ENCODE measurements at regions not wholly inside any gene's neighbourhood (a gene's known extent, or its start where the extent isn't known, plus 50 kb on each side); places are given as distances from the start of the nearest gene placed in this dataset.

DNA sequence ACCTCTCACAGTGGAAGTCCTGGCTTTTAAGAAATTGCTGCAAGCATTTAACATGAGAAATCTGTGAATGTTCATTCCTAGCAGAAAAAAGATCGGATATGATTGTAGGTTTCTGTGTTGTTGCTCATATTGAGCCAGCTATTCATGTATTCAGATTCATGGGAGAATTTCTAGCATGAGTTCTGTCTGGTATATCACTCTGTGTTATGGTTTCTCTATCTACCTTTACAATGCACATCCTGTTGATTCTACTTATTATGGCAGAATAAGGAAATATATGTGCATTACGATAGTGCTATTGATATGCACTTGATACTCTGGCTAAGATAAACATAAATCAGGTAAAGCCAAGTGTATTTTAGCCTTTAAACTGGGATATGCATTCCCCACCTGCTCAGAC lies 138.2 kb downstream of the KCNRG start:
- TF ChIP-seq MYC (IDR thresholded peaks at IDR 0.05; ENCODE audit: low read depth, low read length): no peak
- TF ChIP-seq, protein P1, sequence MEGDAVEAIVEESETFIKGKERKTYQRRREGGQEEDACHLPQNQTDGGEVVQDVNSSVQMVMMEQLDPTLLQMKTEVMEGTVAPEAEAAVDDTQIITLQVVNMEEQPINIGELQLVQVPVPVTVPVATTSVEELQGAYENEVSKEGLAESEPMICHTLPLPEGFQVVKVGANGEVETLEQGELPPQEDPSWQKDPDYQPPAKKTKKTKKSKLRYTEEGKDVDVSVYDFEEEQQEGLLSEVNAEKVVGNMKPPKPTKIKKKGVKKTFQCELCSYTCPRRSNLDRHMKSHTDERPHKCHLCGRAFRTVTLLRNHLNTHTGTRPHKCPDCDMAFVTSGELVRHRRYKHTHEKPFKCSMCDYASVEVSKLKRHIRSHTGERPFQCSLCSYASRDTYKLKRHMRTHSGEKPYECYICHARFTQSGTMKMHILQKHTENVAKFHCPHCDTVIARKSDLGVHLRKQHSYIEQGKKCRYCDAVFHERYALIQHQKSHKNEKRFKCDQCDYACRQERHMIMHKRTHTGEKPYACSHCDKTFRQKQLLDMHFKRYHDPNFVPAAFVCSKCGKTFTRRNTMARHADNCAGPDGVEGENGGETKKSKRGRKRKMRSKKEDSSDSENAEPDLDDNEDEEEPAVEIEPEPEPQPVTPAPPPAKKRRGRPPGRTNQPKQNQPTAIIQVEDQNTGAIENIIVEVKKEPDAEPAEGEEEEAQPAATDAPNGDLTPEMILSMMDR (IDR thresholded peaks at IDR 0.05; ENCODE audit: low read depth, low read length): no peak
- TF ChIP-seq, protein P2, sequence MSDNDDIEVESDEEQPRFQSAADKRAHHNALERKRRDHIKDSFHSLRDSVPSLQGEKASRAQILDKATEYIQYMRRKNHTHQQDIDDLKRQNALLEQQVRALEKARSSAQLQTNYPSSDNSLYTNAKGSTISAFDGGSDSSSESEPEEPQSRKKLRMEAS (IDR thresholded peaks at IDR 0.05; ENCODE audit: low read depth, low read length): no peak
- H3K4me3 ChIP-seq (ENCODE audit: low read depth, low read length): no peak overlapping the region
- no peak for DNase-seq (ENCODE audit: low read depth)

DNA sequence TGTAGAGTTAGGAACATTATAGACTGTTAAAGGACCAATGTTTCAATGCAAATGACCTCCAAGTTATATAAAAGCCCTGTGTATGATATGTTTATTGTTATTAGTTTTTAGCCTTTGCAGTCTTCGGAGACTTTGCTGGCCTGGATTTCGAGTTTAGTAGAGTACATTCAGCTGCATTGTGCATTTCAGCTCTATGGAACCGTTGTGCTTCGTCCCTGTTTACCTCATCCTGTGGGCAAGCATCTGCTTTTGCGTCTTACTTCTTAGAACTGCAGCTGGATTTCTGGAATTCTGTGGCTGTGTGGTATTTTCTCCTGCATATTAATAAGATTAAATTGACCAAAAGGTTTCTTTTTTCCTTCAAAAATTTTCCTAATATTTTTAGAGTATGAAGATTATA lies 138.6 kb downstream of the KCNRG start:
- H3K4me3 ChIP-seq (ENCODE audit: low read depth, low read length): no peak overlapping the region
- TF ChIP-seq POLR2A (IDR thresholded peaks at IDR 0.05; ENCODE audit: extremely low read depth, insufficient read length) (no peak), MYC (IDR thresholded peaks at IDR 0.05; ENCODE audit: low read depth, low read length) (no peak)
- TF ChIP-seq, protein P2 (IDR thresholded peaks at IDR 0.05; ENCODE audit: low read depth, low read length): no peak
- TF ChIP-seq, protein P1 (IDR thresholded peaks at IDR 0.05; ENCODE audit: low read depth, low read length): no peak
- no peak for DNase-seq (ENCODE audit: low read depth)

DNA sequence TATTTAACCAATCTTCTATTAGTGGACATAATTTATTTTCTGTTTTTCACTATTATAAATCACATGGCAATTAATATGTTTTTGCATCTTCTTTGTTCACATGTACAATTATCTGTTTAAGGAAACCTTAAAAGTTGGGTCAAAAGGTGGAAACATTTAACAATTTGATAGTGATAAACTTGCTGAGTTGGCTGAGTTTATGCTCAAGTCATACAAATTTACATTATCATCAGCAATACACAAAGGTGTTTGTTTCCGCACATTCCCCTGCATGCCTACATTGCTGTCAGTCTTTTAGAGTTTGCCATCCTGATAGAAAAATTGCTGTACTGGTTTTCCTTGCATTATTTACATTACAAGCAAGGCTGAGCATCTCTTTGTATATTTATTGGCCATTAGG lies 139.5 kb downstream of the KCNRG start:
- TF ChIP-seq, protein P2 (IDR thresholded peaks at IDR 0.05; ENCODE audit: low read depth, low read length): no peak
- TF ChIP-seq MYC (IDR thresholded peaks at IDR 0.05; ENCODE audit: low read depth, low read length): no peak
- TF ChIP-seq POLR2A (IDR thresholded peaks at IDR 0.05; ENCODE audit: extremely low read depth, insufficient read length): no peak
- TF ChIP-seq, protein P1 (IDR thresholded peaks at IDR 0.05; ENCODE audit: low read depth, low read length): no peak
- DNase-seq (ENCODE audit: low read depth): no peak
- H3K4me3 ChIP-seq (ENCODE audit: low read depth, low read length): no peak overlapping the region

DNA sequence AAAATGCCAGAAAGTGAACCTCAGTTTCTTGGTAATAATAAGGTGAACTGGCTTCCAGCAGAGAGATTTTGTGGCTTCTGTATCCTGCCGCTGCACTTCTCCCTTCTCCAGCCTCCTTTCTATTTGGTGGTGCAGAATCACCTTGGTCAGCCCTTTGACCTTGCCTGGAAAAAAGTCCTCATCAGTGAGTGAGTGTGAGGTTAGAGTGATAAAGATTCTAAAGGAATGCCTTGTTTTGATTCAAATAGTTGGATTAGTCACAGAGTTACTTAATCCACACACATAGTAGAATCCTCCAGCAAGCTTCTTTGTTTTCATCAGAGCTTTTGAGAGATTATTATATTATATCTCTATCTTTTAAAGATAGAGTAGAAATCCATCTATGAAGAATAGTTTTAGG lies 140.9 kb downstream of the KCNRG start:
- TF ChIP-seq POLR2A (IDR thresholded peaks at IDR 0.05; ENCODE audit: extremely low read depth, insufficient read length) (no peak), MYC (IDR thresholded peaks at IDR 0.05; ENCODE audit: low read depth, low read length) (no peak)
- TF ChIP-seq, protein P2 (IDR thresholded peaks at IDR 0.05; ENCODE audit: low read depth, low read length): no peak
- TF ChIP-seq, protein P1 (IDR thresholded peaks at IDR 0.05; ENCODE audit: low read depth, low read length): no peak
- no peak overlapping the region for H3K4me3 ChIP-seq (ENCODE audit: low read depth, low read length)
- DNase-seq (ENCODE audit: low read depth): no peak

DNA sequence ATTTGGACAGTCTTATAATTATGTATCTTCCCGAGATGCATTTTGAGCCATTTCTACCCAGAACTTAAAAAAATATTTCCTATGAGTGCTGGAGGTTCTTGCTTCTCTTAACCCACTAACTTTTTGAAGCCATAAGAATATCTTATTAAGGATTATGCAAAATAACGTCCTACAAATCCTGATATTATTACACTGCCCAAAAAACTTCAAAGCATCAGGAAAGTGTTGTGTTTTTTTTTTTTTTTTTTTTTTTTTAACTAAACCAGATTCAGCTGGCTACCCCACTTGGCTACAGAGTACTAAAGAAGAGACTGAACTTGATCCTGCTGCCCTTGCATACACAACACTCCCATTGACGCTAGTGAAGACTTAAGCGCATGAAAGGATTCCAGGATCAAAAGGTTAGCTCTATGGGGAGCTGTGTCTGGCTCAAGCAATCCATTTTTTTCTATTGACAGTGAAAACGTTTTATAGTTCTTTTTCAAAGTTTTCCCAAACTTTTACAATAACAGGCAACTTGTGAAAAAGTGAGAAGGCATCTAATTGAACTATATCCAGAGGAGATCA lies 141.4 kb downstream of the KCNRG start:
- no peak for DNase-seq (ENCODE audit: low read depth)
- H3K4me3 ChIP-seq (ENCODE audit: low read depth, low read length): no peak overlapping the region
- TF ChIP-seq, protein P2 (IDR thresholded peaks at IDR 0.05; ENCODE audit: low read depth, low read length): no peak
- TF ChIP-seq, protein P1 (IDR thresholded peaks at IDR 0.05; ENCODE audit: low read depth, low read length): no peak
- TF ChIP-seq POLR2A (IDR thresholded peaks at IDR 0.05; ENCODE audit: extremely low read depth, insufficient read length) (no peak), MYC (IDR thresholded peaks at IDR 0.05; ENCODE audit: low read depth, low read length) (no peak)
